Left forelimb (tissue), 1 donor: ENCODE measurements at regions not wholly inside any gene's neighbourhood (a gene's known extent, or its start where the extent isn't known, plus 50 kb on each side); places are given as distances from the start of the nearest gene placed in this dataset.

Experiments
- DNase-seq: peaks from one replicate; pipeline ENCODE4 v3.0.0-alpha.2; 2018; ENCODE audit warnings: low spot score

- no peak for DNase-seq
Observed at GRCh38 chr5:99122976-99123375, 194.2 kb upstream of the CHD1 start.

GRCh38 chr5:99119326-99119725, 190.5 kb upstream of the CHD1 start:
- DNase-seq: no peak

GRCh38 chr5:99116526-99116925, 187.7 kb upstream of the CHD1 start:
- DNase-seq: no peak

GRCh38 chr5:99109894-99110293, 181.1 kb upstream of the CHD1 start:
- DNase-seq: no peak

GRCh38 chr5:99105216-99105615, 176.4 kb upstream of the CHD1 start:
- DNase-seq: no peak

GRCh38 chr5:99104538-99105132, 175.8 kb upstream of the CHD1 start:
- no peak for DNase-seq

GRCh38 chr5:99102073-99102697, 173.4 kb upstream of the CHD1 start:
- DNase-seq: no peak

GRCh38 chr5:99099691-99100090, 170.9 kb upstream of the CHD1 start:
- DNase-seq: no peak

- no peak for DNase-seq
Observed at GRCh38 chr5:99089822-99090549, 161.2 kb upstream of the CHD1 start.

- DNase-seq: no peak
Observed at GRCh38 chr5:99088309-99088708, 159.5 kb upstream of the CHD1 start.

GRCh38 chr5:99083197-99083596, 154.4 kb upstream of the CHD1 start:
- no peak for DNase-seq

GRCh38 chr5:99081711-99082110, 152.9 kb upstream of the CHD1 start:
- no peak for DNase-seq

GRCh38 chr5:99076723-99077640, 148.2 kb upstream of the CHD1 start:
- no peak for DNase-seq

GRCh38 chr5:99072846-99073245, 144.0 kb upstream of the CHD1 start:
- no peak for DNase-seq

GRCh38 chr5:99070822-99071221, 142.0 kb upstream of the CHD1 start:
- DNase-seq: no peak

GRCh38 chr5:99070362-99070761, 141.6 kb upstream of the CHD1 start:
- no peak for DNase-seq

GRCh38 chr5:99068944-99069650, 140.3 kb upstream of the CHD1 start:
- no peak for DNase-seq

- DNase-seq: no peak
Observed at GRCh38 chr5:99063737-99064136, 134.9 kb upstream of the CHD1 start.

GRCh38 chr5:99061711-99062110, 132.9 kb upstream of the CHD1 start:
- DNase-seq: no peak

- no peak for DNase-seq
Observed at GRCh38 chr5:99061299-99061698, 132.5 kb upstream of the CHD1 start.

- no peak for DNase-seq
Observed at GRCh38 chr5:99060306-99061261, 131.8 kb upstream of the CHD1 start.
